ENCODE measurements at regions not wholly inside any gene's neighbourhood (a gene's known extent, or its start where the extent isn't known, plus 50 kb on each side); places are given as distances from the start of the nearest gene placed in this dataset.
A peak's percentile ranks its signal among the peaks of the same experiment; 100 is the strongest.
"Not testable (repeated sequence)": the region's sequence is repeated elsewhere in the genome, so short reads cannot be mapped to it uniquely, and the experiment has no call there.

- H3K79me2 ChIP-seq (ENCODE audit: control insufficient read depth, insufficient read depth, low read length), result no peaks in the 10 kb centered on the region
- H3K4me3 ChIP-seq (replicated peaks in 1 of 4; ENCODE audit: control extremely low read depth in 1 of 4, insufficient read depth in 1 of 4, low read depth in 3 of 4, low read length in 4 of 4), result no peak overlapping the region
- no peak overlapping the region for H3K9ac ChIP-seq (ENCODE audit: insufficient read depth, low read length)
- H3K36me3 ChIP-seq (ENCODE audit: control insufficient read depth, insufficient read depth, low read length), result no peaks in the 10 kb centered on the region
- H3K27me3 ChIP-seq (ENCODE audit: control insufficient read depth, insufficient read depth, low read length), result no peaks in the 10 kb centered on the region
- no peak overlapping the region for H3K4me2 ChIP-seq (ENCODE audit: extremely low read depth, insufficient read depth, low read length)
- no peaks in the 10 kb centered on the region for H3K9me3 ChIP-seq (ENCODE audit: control insufficient read depth, insufficient read depth, low read depth, low read length)
- no peaks in the 10 kb centered on the region for H3K4me1 ChIP-seq (ENCODE audit: control insufficient read depth, extremely low read depth, insufficient read depth, low read length)
- no peak overlapping the region for H3K27ac ChIP-seq (ENCODE audit: insufficient read depth, low read length)
- TF ChIP-seq CTCF (conservative IDR thresholded peaks at IDR 0.05 in 1 of 2, IDR thresholded peaks at IDR 0.05 in 1 of 2; ENCODE audit: low read depth in 1 of 2, low read length in 2 of 2) (no peak), EZH2 (IDR thresholded peaks at IDR 0.05; ENCODE audit: low read length, missing control alignments) (no peak)
- DNase-seq (ENCODE audit: low read depth in 2 of 2), result no peak
- H2AFZ ChIP-seq (ENCODE audit: low read length), result no peak overlapping the region
- H4K20me1 ChIP-seq (ENCODE audit: control insufficient read depth, extremely low read depth, insufficient read depth, low read length), result no peaks in the 10 kb centered on the region
These were observed 199.5 kb upstream of the PUDP start for GRCh38 chrX:7347465-7347864.

- TF ChIP-seq EZH2 (IDR thresholded peaks at IDR 0.05; ENCODE audit: low read length, missing control alignments) (no peak), CTCF (conservative IDR thresholded peaks at IDR 0.05 in 1 of 2, IDR thresholded peaks at IDR 0.05 in 1 of 2; ENCODE audit: low read depth in 1 of 2, low read length in 2 of 2) (no peak)
- peak; percentile 20 to 32 for DNase-seq (ENCODE audit: low read depth in 2 of 2)
These were observed 198.1 kb upstream of the PUDP start for GRCh38 chrX:7346021-7346420.

GRCh38 chrX:7343181-7343580, 195.2 kb upstream of the PUDP start:
- H3K4me3 ChIP-seq (replicated peaks in 1 of 4; ENCODE audit: control extremely low read depth in 1 of 4, insufficient read depth in 1 of 4, low read depth in 3 of 4, low read length in 4 of 4), result no peak overlapping the region
- H3K27me3 ChIP-seq (ENCODE audit: control insufficient read depth, insufficient read depth, low read length), result no peaks in the 10 kb centered on the region
- H4K20me1 ChIP-seq (ENCODE audit: control insufficient read depth, extremely low read depth, insufficient read depth, low read length), result no peaks in the 10 kb centered on the region
- no peaks in the 10 kb centered on the region for H3K79me2 ChIP-seq (ENCODE audit: control insufficient read depth, insufficient read depth, low read length)
- no peak overlapping the region for H3K27ac ChIP-seq (ENCODE audit: insufficient read depth, low read length)
- H3K36me3 ChIP-seq (ENCODE audit: control insufficient read depth, insufficient read depth, low read length), result no peaks in the 10 kb centered on the region
- no peak overlapping the region for H3K9ac ChIP-seq (ENCODE audit: insufficient read depth, low read length)
- no peak for TF ChIP-seq CTCF (conservative IDR thresholded peaks at IDR 0.05 in 1 of 2, IDR thresholded peaks at IDR 0.05 in 1 of 2; ENCODE audit: low read depth in 1 of 2, low read length in 2 of 2)
- no peak for TF ChIP-seq EZH2 (IDR thresholded peaks at IDR 0.05; ENCODE audit: low read length, missing control alignments)
- H3K9me3 ChIP-seq (ENCODE audit: control insufficient read depth, insufficient read depth, low read depth, low read length), result no peaks in the 10 kb centered on the region
- H2AFZ ChIP-seq (ENCODE audit: low read length), result no peak overlapping the region
- H3K4me2 ChIP-seq (ENCODE audit: extremely low read depth, insufficient read depth, low read length), result no peak overlapping the region
- no peak for DNase-seq (ENCODE audit: low read depth in 2 of 2)
- H3K4me1 ChIP-seq (ENCODE audit: control insufficient read depth, extremely low read depth, insufficient read depth, low read length), result no peaks in the 10 kb centered on the region

More at GRCh38 chrX:7346021-7346420, 198.1 kb upstream of the PUDP start:
- Histone ChIP-seq H4K20me1 (ENCODE audit: control insufficient read depth, extremely low read depth, insufficient read depth, low read length) (no peaks in the 10 kb centered on the region), H2AFZ (ENCODE audit: low read length) (no peak overlapping the region), H3K9me3 (ENCODE audit: control insufficient read depth, insufficient read depth, low read depth, low read length) (no peaks in the 10 kb centered on the region), H3K4me3 (replicated peaks in 1 of 4; ENCODE audit: control extremely low read depth in 1 of 4, insufficient read depth in 1 of 4, low read depth in 3 of 4, low read length in 4 of 4) (no peak overlapping the region), H3K4me2 (ENCODE audit: extremely low read depth, insufficient read depth, low read length) (no peak overlapping the region), H3K9ac (ENCODE audit: insufficient read depth, low read length) (no peak overlapping the region), H3K36me3 (ENCODE audit: control insufficient read depth, insufficient read depth, low read length) (no peaks in the 10 kb centered on the region), H3K27me3 (ENCODE audit: control insufficient read depth, insufficient read depth, low read length) (no peaks in the 10 kb centered on the region), H3K4me1 (ENCODE audit: control insufficient read depth, extremely low read depth, insufficient read depth, low read length) (no peaks in the 10 kb centered on the region), H3K27ac (ENCODE audit: insufficient read depth, low read length) (peak overlapping the region; percentile 39), H3K79me2 (ENCODE audit: control insufficient read depth, insufficient read depth, low read length) (no peaks in the 10 kb centered on the region)

- not testable (repeated sequence) for H4K20me1 ChIP-seq (ENCODE audit: control insufficient read depth, extremely low read depth, insufficient read depth, low read length); H3K36me3 ChIP-seq (ENCODE audit: control insufficient read depth, insufficient read depth, low read length); H2AFZ ChIP-seq (ENCODE audit: low read length); DNase-seq (ENCODE audit: low read depth in 2 of 2); H3K79me2 ChIP-seq (ENCODE audit: control insufficient read depth, insufficient read depth, low read length); H3K27ac ChIP-seq (ENCODE audit: insufficient read depth, low read length); H3K4me3 ChIP-seq (replicated peaks in 1 of 4; ENCODE audit: control extremely low read depth in 1 of 4, insufficient read depth in 1 of 4, low read depth in 3 of 4, low read length in 4 of 4); H3K27me3 ChIP-seq (ENCODE audit: control insufficient read depth, insufficient read depth, low read length); H3K4me2 ChIP-seq (ENCODE audit: extremely low read depth, insufficient read depth, low read length); H3K9ac ChIP-seq (ENCODE audit: insufficient read depth, low read length); H3K9me3 ChIP-seq (ENCODE audit: control insufficient read depth, insufficient read depth, low read depth, low read length)
- H3K4me1 ChIP-seq (ENCODE audit: control insufficient read depth, extremely low read depth, insufficient read depth, low read length), result peaks cover 10% of the 10 kb centered on the region
These were observed 187.9 kb upstream of the PUDP start for GRCh38 chrX:7335816-7336362.

Measured in fibroblast of lung (primary cell).